ENCODE measurements at regions not wholly inside any gene's neighbourhood (a gene's known extent, or its start where the extent isn't known, plus 50 kb on each side); places are given as distances from the start of the nearest gene placed in this dataset.

DNA sequence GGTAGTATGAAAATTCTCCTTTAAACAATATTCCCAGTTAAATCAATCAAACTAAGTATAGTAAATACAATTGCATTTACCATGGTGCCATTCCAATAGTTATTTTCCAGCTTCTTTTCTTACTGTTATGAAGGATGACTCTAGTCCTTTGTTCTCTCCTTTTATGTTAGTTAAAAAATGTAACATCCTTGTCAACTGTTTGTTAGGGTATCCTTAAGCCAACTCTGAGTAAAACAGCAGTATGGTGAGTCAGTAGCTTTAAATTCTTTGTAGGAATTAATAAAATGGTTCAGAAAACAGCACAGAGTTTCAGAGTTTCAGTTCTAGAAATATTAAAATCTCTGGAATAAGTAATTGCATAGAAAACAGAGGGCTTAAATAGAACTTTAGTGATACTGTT lies 384.4 kb downstream of the MTRR start:
- H3K9ac ChIP-seq (ENCODE audit: control insufficient read depth, insufficient read depth, low read length), result no peak overlapping the region
- ChIA-PET SMC1A (ENCODE audit: uncharacterized antibody, unreplicated experiment) (no interaction called here), RAD21 (ENCODE audit: unreplicated experiment) (no interaction called here), POLR2A (no interaction called here), CTCF (interaction anchor here (0.8 kb wide), 1 partner anchor 28 kb away, joined by 3 read pairs; no protein-coding TSS in a partner anchor)
- no peak overlapping the region for H3K4me3 ChIP-seq
- no peak overlapping the region for H3K4me2 ChIP-seq (ENCODE audit: control insufficient read depth, insufficient read depth)
- H3K4me1 ChIP-seq (ENCODE audit: control insufficient read depth, insufficient read depth, low read length), result no peaks in the 10 kb centered on the region
- no peaks in the 10 kb centered on the region for H3K9me3 ChIP-seq (replicated peaks; ENCODE audit: control insufficient read depth, insufficient read depth, low read length)
- no peak for FAIRE-seq
- in situ Hi-C loops (cut with MboI) (no loop called here), intact Hi-C loops (cut with micrococcal nuclease; ENCODE audit: unreplicated experiment) (no loop called here)
- DNase-seq (ENCODE audit: low read depth, low spot score), result no peak
- no peaks in the 10 kb centered on the region for H3K79me2 ChIP-seq (ENCODE audit: control insufficient read depth, insufficient read depth, low read length)
- no peak for ATAC-seq
- no peak overlapping the region for H3K27ac ChIP-seq (ENCODE audit: control insufficient read depth, insufficient read depth)
- no peaks in the 10 kb centered on the region for H4K20me1 ChIP-seq (ENCODE audit: control insufficient read depth, insufficient read depth)
- TF ChIP-seq TCF12 (IDR thresholded peaks at IDR 0.05; ENCODE audit: low read depth, low read length) (no peak), IKZF2 (IDR thresholded peaks at IDR 0.05) (no peak), CBX5 (IDR thresholded peaks at IDR 0.05; ENCODE audit: low read depth) (no peak), RUNX3 (IDR thresholded peaks at IDR 0.05; ENCODE audit: low read length) (no peak), EZH2 (IDR thresholded peaks at IDR 0.05; ENCODE audit: borderline replicate concordance, control insufficient read depth, low read depth, low read length) (no peak), EED (IDR thresholded peaks at IDR 0.05; ENCODE audit: low read depth) (no peak), SREBF1 (IDR thresholded peaks at IDR 0.05; ENCODE audit: low read length) (no peak), JUND (IDR thresholded peaks at IDR 0.05; ENCODE audit: low read depth, low read length) (no peak), DPF2 (IDR thresholded peaks at IDR 0.05) (no peak)
- TF ChIP-seq, protein P1, sequence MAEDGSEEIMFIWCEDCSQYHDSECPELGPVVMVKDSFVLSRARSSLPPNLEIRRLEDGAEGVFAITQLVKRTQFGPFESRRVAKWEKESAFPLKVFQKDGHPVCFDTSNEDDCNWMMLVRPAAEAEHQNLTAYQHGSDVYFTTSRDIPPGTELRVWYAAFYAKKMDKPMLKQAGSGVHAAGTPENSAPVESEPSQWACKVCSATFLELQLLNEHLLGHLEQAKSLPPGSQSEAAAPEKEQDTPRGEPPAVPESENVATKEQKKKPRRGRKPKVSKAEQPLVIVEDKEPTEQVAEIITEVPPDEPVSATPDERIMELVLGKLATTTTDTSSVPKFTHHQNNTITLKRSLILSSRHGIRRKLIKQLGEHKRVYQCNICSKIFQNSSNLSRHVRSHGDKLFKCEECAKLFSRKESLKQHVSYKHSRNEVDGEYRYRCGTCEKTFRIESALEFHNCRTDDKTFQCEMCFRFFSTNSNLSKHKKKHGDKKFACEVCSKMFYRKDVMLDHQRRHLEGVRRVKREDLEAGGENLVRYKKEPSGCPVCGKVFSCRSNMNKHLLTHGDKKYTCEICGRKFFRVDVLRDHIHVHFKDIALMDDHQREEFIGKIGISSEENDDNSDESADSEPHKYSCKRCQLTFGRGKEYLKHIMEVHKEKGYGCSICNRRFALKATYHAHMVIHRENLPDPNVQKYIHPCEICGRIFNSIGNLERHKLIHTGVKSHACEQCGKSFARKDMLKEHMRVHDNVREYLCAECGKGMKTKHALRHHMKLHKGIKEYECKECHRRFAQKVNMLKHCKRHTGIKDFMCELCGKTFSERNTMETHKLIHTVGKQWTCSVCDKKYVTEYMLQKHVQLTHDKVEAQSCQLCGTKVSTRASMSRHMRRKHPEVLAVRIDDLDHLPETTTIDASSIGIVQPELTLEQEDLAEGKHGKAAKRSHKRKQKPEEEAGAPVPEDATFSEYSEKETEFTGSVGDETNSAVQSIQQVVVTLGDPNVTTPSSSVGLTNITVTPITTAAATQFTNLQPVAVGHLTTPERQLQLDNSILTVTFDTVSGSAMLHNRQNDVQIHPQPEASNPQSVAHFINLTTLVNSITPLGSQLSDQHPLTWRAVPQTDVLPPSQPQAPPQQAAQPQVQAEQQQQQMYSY (CRISPR knock-in tag; IDR thresholded peaks at IDR 0.05), result no peak
- TF ChIP-seq, protein P2, sequence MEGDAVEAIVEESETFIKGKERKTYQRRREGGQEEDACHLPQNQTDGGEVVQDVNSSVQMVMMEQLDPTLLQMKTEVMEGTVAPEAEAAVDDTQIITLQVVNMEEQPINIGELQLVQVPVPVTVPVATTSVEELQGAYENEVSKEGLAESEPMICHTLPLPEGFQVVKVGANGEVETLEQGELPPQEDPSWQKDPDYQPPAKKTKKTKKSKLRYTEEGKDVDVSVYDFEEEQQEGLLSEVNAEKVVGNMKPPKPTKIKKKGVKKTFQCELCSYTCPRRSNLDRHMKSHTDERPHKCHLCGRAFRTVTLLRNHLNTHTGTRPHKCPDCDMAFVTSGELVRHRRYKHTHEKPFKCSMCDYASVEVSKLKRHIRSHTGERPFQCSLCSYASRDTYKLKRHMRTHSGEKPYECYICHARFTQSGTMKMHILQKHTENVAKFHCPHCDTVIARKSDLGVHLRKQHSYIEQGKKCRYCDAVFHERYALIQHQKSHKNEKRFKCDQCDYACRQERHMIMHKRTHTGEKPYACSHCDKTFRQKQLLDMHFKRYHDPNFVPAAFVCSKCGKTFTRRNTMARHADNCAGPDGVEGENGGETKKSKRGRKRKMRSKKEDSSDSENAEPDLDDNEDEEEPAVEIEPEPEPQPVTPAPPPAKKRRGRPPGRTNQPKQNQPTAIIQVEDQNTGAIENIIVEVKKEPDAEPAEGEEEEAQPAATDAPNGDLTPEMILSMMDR (IDR thresholded peaks at IDR 0.05 in 2 of 3, conservative IDR thresholded peaks at IDR 0.05 in 1 of 3; ENCODE audit: control insufficient read depth in 2 of 3, extremely low read depth in 1 of 3, insufficient read depth in 1 of 3, low read depth in 3 of 3, low read length in 3 of 3), result no peak
- no peak overlapping the region for H2AFZ ChIP-seq (ENCODE audit: control insufficient read depth, low read depth, low read length)
- no peaks in the 10 kb centered on the region for H3K27me3 ChIP-seq (replicated peaks in 1 of 2; ENCODE audit: control insufficient read depth in 2 of 2, insufficient read depth in 2 of 2, low read length in 1 of 2)
- no TSS peak for BruUV-seq (replicated peaks)
- no peaks in the 10 kb centered on the region for H3K36me3 ChIP-seq (ENCODE audit: control insufficient read depth in 2 of 2, insufficient read depth in 2 of 2, low read length in 1 of 2)

Measured in GM12878 (cell line).